Stromal cell of bone marrow (primary cell): ENCODE measurements at regions not wholly inside any gene's neighbourhood (a gene's known extent, or its start where the extent isn't known, plus 50 kb on each side); places are given as distances from the start of the nearest gene placed in this dataset.
"Not testable (repeated sequence)": the region's sequence is repeated elsewhere in the genome, so short reads cannot be mapped to it uniquely, and the experiment has no call there.

Experiments
- DNase-seq: peaks from one replicate; pipeline ENCODE4 v3.0.0-alpha.2; 2012; ENCODE audit warnings: low read depth

- DNase-seq, result not testable (repeated sequence)
These were observed 805.6 kb upstream of the SPRY2 start for GRCh38 chr13:81146576-81146975.

GRCh38 chr13:81142306-81142999 is 801.5 kb upstream of the SPRY2 start:
- no peak for DNase-seq

GRCh38 chr13:81140675-81141074 is 799.7 kb upstream of the SPRY2 start:
- no peak for DNase-seq

GRCh38 chr13:81139987-81140386 is 799.1 kb upstream of the SPRY2 start:
- no peak for DNase-seq

GRCh38 chr13:81138353-81138980 is 797.5 kb upstream of the SPRY2 start:
- no peak for DNase-seq

- DNase-seq, result no peak
These were observed 792.1 kb upstream of the SPRY2 start for GRCh38 chr13:81133066-81133465.

- no peak for DNase-seq
These were observed 776.5 kb upstream of the SPRY2 start for GRCh38 chr13:81117416-81117815.

GRCh38 chr13:81116461-81117282 is 775.7 kb upstream of the SPRY2 start:
- DNase-seq, result no peak

DNA sequence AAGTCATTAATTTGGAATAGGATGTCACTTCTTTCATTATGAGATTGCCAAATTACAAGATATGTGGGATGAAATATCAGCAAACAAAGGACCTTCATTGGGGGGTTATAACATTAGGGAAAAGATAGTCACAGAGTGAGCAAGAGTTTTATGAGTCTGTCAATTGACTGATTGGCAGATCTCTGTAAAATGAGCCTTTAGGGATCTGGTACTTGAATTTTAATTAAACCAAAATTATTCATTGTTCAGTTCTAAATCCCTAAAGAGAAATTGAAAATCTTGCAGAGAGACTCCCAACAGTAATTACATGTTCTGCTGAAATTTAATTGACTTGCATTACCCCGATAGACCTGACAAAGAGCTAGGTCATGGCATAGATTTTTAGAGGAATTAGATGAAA is 768.1 kb upstream of the SPRY2 start:
- no peak for DNase-seq

- no peak for DNase-seq
These were observed 765.4 kb upstream of the SPRY2 start for GRCh38 chr13:81106348-81106747.

DNA sequence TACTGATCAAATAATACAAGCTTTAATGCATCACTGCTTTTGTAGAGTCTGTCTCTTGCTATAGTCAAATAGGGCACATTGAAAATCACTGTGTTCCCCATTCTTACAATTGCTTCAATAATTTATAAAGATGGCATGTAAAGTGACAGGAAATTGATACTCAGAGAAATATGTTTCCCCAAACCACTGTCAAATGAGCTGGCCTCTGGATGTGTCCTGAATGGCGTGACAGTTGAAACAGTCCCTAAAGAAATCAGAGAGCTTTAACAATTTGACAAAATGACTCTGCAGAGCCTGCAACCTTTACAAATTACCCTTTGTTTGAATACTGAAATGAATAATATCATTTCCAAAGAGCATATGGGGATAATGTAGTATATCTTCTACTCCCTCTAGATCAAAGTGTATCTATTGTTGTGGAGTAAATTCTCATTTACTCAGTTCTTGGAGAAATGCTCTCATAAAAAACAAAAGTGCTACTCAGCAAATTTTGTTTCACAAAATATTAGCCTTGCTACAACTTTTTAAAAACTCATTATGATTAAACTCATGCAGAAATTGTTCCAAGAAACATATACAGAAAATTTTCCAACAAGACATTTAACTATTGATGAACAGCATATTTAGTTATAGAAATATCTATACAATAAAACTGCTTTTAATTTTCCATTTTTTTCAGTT is 763.2 kb upstream of the SPRY2 start:
- DNase-seq, result no peak

- DNase-seq, result not testable (repeated sequence)
These were observed 761.1 kb upstream of the SPRY2 start for GRCh38 chr13:81102066-81102465.

DNA sequence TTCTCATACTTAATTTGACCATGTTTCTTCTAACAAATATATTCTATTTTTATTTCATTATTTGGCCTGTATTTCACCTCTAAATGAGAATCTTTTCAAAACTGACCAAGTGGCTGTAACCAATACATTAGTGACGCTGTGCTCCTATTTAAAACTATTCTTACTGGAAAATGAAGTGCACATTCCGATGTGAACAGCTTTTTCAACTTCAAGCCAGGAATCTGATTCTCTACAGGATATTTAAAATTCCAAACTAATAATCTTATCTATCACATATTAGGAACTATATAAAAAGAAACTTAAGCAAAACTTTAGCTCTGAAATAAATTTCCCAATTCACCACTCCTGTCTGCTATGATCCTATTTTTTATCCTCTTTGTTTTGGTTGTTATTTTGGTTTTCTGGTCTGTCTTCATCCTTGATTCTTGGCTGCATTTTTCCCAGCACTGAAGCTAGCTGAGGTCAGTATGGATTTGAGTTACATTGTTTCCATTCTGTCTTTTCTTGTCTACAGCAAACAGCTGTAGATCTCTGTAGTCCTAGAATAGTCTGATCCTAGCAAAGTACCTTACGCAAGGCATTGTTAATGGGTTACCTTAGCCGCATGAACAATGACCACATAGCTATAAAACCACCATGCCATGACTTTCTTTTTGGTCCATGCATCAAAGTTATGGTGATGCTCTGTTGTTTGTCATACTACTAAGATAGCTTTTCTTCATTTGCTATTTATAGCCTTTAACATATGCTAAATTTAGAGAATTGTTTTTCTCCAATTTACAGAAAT is 748.6 kb upstream of the SPRY2 start:
- no peak for DNase-seq

DNA sequence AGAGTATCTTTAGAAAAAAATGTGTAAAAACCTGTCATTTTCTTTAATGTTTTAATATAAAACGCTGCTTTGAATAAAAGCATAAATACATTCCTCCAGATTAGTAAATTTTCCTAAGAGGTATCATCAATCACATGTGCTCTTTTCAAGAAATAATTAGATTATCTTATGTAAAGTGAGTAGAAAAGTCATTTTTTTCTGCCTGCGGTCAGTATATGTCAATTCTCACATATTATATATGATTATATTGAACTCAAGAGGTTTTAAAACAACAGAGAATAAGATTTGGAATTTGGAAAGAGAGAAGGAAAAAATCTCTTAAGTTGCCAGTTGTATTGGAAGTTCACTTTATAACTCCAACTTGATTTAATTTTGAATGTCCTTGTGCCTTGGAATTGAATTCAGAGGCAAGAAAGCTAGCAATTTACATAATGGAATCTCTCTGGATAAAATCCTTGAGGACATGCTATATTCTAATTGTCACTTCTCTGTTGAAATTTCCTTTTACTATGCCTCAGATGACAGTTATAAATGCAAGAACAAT is 740.1 kb upstream of the SPRY2 start:
- DNase-seq, result no peak

GRCh38 chr13:81078048-81078447 is 737.1 kb upstream of the SPRY2 start:
- no peak for DNase-seq

DNA sequence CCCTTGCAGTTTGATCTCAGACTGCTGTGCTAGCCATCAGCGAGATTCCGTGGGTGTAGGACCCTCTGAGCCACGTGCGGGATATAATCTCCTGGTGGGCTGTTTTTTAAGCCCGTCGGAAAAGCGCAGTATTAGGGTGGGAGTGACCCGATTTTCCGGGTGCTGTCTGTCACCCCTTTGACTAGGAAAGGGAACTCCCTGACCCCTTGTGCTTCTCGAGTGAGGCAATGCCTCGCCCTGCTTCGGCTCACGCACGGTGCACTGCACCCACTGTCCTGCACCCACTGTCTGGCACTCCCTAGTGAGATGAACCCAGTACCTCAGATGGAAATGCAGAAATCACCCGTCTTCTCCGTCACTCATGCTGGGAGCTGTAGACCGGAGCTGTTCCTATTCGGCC is 728.9 kb upstream of the SPRY2 start:
- not testable (repeated sequence) for DNase-seq

- no peak for DNase-seq
These were observed 718.0 kb upstream of the SPRY2 start for GRCh38 chr13:81058916-81059290.

DNA sequence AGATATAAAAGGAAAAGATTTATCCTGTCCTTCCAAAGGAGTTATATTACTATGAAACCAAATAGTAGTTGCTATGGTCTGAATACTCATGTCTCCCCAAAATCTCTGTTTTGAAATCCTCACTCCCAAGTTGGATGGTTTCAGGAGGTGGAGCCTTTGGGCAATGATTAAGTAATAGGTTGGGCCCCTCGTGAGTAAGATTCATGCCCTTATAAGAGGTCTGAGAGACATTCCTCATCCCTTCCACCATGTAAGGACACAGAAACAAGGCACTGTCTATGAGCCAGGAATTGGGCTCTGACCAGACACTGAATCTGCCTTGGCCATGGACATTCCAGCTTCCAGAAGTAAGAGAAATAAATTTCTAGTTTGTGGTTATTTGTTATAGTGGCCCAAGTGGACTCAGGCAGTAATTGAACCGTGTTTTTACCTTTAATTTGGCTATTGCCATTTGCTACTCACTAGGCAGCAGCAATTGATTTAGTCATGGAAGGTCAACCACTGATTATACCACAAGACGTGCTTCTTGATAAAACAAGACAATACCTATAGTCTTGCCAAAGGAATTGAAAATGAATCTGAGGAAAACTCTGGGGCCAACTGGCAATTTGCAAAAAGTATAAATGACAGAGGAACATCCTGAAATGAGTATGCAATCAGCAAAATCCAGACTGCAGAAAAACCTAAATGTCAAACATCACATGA is 717.4 kb upstream of the SPRY2 start:
- no peak for DNase-seq

- no peak for DNase-seq
These were observed 710.9 kb upstream of the SPRY2 start for GRCh38 chr13:81051873-81052272.

DNA sequence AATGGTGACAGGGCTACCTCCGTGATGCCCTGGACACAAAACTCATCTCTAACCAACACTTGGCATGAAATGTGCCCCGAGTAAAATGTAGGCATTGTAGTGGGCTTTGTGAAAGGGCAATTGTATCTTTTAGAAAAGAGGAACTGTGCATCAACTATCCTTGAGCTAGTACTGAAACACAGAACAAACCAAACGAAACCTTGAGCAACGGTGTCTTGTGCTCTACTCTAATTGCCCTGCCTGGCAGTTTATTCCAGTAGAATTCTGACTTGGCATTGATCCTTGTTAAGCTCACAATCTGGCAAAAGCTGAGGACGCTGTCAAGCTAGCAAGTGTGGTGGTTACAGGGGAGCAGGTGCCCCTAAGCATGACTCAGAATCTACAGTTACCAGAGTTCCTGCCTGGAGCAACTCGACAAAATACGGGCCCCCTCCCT is 707.1 kb upstream of the SPRY2 start:
- no peak for DNase-seq

DNA sequence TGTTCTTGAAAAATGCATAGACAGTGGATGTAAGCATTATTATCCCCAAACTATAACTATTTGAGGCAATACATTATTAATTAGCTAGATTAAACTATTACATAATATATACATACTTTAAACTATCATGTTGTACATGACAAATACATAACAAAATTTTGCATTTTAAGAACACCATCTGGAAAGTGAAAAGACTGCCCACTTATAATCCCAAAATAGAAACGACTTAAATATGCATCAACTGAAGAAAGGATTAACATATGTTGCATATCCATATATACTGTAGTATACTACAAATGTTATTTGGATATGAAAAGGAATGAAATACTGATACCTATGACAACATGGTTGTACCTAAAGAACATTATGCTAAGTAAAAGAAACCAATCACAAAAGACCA is 700.8 kb upstream of the SPRY2 start:
- DNase-seq, result no peak
